ENCODE measurements at regions not wholly inside any gene's neighbourhood (a gene's known extent, or its start where the extent isn't known, plus 50 kb on each side); places are given as distances from the start of the nearest gene placed in this dataset.

DNA sequence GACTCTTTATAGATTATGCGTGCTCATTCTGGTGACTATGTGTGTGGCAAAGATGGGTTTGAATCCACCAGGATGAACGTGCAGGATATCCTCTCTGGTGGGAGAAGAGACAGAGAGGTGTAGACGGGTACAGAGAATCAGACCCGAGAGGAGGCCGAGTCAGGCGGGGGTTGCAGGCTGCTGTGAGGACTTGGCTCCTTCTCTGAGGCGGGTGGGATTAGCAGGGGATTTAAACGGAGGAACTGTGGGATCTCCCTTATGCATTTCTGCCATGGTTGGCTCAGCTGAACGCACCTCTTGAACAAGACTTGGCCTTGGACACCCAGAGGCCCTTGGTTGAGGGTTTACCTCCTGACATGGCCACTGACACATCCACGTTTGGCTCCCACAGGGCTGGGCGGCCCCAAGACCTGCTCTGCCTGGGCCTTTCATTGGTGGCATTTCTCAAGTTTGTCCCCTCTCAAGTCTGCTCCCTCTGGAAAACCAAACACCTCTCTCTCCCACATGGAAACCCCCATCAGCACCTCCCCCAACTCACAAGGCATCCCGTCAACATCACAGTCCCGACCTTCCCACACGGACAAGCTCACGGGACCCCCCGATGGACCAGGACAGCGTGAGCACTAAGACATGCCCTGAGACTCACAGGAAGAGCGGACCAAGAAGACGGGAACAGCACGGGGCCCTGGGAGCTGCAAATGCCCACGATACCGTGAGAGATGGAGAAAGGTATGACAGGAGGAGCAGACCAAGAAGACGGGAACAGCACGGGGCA is 158.3 kb downstream of the RTP5 start:
- intact Hi-C loops (cut with DNase I), result no loop called here
- Histone ChIP-seq H3K27ac (no peak overlapping the region), H3K9me3 (no peaks in the 10 kb centered on the region), H3K4me3 (no peak overlapping the region), H3K4me1 (no peaks in the 10 kb centered on the region), H3K27me3 (peaks cover 26% of the 10 kb centered on the region), H3K36me3 (no peaks in the 10 kb centered on the region)
- TF ChIP-seq, protein P1, sequence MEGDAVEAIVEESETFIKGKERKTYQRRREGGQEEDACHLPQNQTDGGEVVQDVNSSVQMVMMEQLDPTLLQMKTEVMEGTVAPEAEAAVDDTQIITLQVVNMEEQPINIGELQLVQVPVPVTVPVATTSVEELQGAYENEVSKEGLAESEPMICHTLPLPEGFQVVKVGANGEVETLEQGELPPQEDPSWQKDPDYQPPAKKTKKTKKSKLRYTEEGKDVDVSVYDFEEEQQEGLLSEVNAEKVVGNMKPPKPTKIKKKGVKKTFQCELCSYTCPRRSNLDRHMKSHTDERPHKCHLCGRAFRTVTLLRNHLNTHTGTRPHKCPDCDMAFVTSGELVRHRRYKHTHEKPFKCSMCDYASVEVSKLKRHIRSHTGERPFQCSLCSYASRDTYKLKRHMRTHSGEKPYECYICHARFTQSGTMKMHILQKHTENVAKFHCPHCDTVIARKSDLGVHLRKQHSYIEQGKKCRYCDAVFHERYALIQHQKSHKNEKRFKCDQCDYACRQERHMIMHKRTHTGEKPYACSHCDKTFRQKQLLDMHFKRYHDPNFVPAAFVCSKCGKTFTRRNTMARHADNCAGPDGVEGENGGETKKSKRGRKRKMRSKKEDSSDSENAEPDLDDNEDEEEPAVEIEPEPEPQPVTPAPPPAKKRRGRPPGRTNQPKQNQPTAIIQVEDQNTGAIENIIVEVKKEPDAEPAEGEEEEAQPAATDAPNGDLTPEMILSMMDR (IDR thresholded peaks at IDR 0.05), result no peak
- ATAC-seq (no peak), DNase-seq (peak; percentile 46)

DNA sequence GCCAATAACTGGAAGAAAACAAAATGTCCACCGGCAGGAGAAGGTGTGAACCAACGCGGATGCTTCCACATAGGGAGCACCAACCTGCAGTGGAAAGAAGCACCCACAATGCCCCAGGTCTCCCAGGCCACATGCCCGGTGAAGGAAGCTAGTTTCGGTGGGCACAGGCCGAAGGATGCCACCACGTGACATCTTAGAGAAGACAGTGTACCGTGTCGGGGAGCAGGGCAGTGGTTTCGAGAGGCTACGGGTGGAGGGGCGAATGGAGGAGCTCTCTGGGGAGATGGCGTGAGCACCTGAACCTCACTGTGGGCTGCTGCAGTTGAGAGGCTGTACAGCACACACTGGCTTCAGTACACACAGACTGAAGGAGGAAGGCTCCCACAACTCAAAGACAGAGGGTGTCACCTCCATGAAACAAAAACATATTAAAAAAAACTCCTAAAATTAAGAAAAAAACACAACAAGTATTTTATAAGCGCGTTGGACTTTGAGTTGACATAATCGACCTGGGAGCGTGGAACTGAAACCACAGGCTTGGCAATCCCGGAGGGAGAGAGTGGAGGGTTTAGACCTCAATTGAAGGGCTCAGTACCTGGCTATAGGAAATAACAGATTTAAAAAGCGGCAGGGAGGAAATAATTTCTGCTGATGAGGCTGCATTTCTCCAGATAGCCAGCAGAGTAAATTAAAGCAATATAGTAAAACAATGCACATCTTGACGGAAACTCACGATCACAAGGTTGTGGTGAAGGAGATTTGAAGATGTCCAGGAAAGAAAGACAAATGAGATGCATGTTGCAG is 160.1 kb downstream of the RTP5 start:
- DNase-seq (peak; percentile 36), ATAC-seq (no peak)
- Histone ChIP-seq H3K4me1 (no peaks in the 10 kb centered on the region), H3K4me3 (no peak overlapping the region), H3K36me3 (no peaks in the 10 kb centered on the region), H3K27me3 (peaks cover 23% of the 10 kb centered on the region), H3K27ac (no peak overlapping the region), H3K9me3 (no peaks in the 10 kb centered on the region)
- intact Hi-C loops (cut with DNase I), result no loop called here
- TF ChIP-seq, protein P1 (IDR thresholded peaks at IDR 0.05), result no peak

DNA sequence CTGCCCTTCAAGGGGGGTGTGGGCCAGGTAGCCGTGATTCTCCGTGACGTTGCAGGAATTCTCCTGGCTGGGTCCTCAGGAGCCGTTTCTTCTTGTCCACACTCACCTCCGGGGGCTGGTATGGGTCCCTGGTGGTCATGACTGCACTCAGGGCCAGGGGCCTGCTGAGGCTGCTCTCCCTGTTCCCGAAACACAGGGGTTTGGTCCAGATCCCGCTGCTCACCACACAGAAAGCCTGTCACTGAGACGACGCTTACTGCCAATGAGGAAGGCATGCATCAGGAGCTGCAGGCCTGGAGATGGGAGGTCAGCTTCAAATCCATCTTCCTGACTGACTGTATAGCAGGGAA is 160.7 kb downstream of the RTP5 start:
- H3K27me3 ChIP-seq, result peaks cover 17% of the 10 kb centered on the region
- H3K9me3 ChIP-seq, result no peaks in the 10 kb centered on the region
- no peak for ATAC-seq

DNA sequence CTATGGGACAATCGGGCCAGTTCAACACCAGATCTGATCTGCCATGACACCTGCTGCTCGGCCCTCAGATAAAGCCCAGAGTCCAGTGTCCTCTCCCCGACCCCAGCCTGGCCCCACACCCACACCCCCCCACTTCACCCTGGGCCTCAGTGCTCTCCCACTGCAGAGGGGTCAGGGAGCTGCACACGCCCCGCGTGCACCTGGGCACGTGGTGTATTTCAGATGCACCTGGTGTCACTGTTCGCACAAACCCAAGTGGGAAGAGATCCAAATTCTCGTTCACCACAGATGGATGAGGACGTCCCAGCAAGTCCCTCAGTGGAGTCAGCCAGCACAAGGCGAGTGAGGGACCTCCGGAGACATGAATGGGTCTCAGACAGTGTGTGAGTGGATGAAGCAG is 161.3 kb downstream of the RTP5 start:
- peak; percentile 40 for ATAC-seq
- TF ChIP-seq, protein P1 (IDR thresholded peaks at IDR 0.05), result no peak
- peaks cover 20% of the 10 kb centered on the region for H3K27me3 ChIP-seq
- DNase-seq, result peak; percentile 25
- H3K27ac ChIP-seq, result no peak overlapping the region
- H3K4me1 ChIP-seq, result no peaks in the 10 kb centered on the region
- no peaks in the 10 kb centered on the region for H3K36me3 ChIP-seq
- H3K4me3 ChIP-seq, result no peak overlapping the region
- intact Hi-C loops (cut with DNase I), result no loop called here
- no peaks in the 10 kb centered on the region for H3K9me3 ChIP-seq

More for the DNA sequence above, 160.7 kb downstream of the RTP5 start:
- Histone ChIP-seq H3K36me3 (no peaks in the 10 kb centered on the region), H3K4me3 (no peak overlapping the region), H3K27ac (no peak overlapping the region), H3K4me1 (no peaks in the 10 kb centered on the region)
- TF ChIP-seq, protein P1 (IDR thresholded peaks at IDR 0.05), result no peak
- peak; percentile 46 for DNase-seq
- intact Hi-C loops (cut with DNase I), result no loop called here

DNA sequence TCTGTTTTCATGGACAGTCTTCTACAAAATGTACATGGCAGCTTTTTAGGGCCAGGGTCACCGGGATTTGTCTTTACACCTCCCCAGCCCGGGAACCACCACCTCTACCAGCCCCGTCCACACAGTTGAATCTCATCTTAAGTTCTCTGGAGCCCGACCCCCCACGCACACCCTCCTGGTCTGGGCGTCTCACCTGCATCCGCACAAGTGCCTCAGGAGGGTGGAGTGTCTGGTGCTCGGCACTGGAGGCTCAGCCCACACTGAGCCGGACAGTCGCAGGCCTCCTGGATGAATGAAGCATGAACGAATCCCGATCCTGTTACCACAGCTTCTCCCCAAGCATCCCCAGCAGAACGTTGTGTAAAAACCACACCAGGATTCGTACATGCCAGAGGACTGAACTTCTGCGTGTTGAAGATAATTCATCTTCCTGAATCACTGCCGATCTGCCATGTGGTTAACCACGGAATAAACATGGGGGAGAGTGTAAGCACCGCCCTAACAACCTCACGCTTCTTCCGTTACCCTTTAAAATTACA is 162.0 kb downstream of the RTP5 start:
- Histone ChIP-seq H3K4me3 (no peak overlapping the region), H3K27ac (no peak overlapping the region), H3K27me3 (peaks cover 27% of the 10 kb centered on the region), H3K9me3 (no peaks in the 10 kb centered on the region), H3K4me1 (no peaks in the 10 kb centered on the region), H3K36me3 (no peaks in the 10 kb centered on the region)
- DNase-seq, result peak; percentile 43
- intact Hi-C loops (cut with DNase I), result no loop called here
- peak; percentile 12 for ATAC-seq
- TF ChIP-seq, protein P1 (IDR thresholded peaks at IDR 0.05), result no peak
